H1 (cell line): ENCODE measurements at regions not wholly inside any gene's neighbourhood (a gene's known extent, or its start where the extent isn't known, plus 50 kb on each side); places are given as distances from the start of the nearest gene placed in this dataset.

Experiments
- ASH2L ChIP-seq: fragments of 200-600, 300-600 bp; sonication (generic); IDR thresholded peaks from one replicate; pipeline ENCODE4 v1.7.1; 2017; ENCODE audit warnings: low read length
- CTCF ChIP-seq, 3 experiments: IDR thresholded peaks; 1 replicate in 2 of 3; 2 replicates in 1 of 3; pipeline versions ENCODE4 v1.5.1 to v1.6.1; 2011; ENCODE audit warnings: low read length in 3 of 3, mild to moderate bottlenecking in 3 of 3, inconsistent platforms in 2 of 3, low read depth in 1 of 3, moderate library complexity in 1 of 3; ENCODE audit not compliant: insufficient read depth in 1 of 3; ENCODE audit errors: control extremely low read depth in 1 of 3
- EP300 ChIP-seq, 2 experiments: IDR thresholded peaks; 1 replicate in 1 of 2; 2 replicates in 1 of 2; pipeline ENCODE4 v1.6.1; 2011 to 2012; ENCODE audit warnings: low read depth in 2 of 2, low read length in 2 of 2, mild to moderate bottlenecking in 2 of 2, borderline replicate concordance in 1 of 2, inconsistent platforms in 1 of 2, moderate library complexity in 1 of 2
- FOSL1 ChIP-seq: IDR thresholded peaks from 2 replicates; pipeline ENCODE4 v1.6.1; 2011; ENCODE audit warnings: mild to moderate bottlenecking, low read depth, low read length, moderate library complexity; ENCODE audit not compliant: insufficient read depth
- HDAC2 ChIP-seq, 2 experiments: fragments of 300-600 bp in 1 of 2; sonication (generic) in 1 of 2; IDR thresholded peaks; 2 replicates each; pipeline ENCODE4 v1.6.1; 2011 to 2012; ENCODE audit warnings: low read depth in 2 of 2, low read length in 2 of 2, mild to moderate bottlenecking in 2 of 2, moderate library complexity in 2 of 2, borderline replicate concordance in 1 of 2, inconsistent platforms in 1 of 2
- HDAC6 ChIP-seq: IDR thresholded peaks from one replicate; pipeline ENCODE4 v1.7.1; 2012; ENCODE audit warnings: low read depth, mild to moderate bottlenecking, inconsistent platforms, low read length, moderate library complexity
- JUN ChIP-seq: IDR thresholded peaks from 2 replicates; pipeline ENCODE4 v1.6.1; 2011; ENCODE audit warnings: low read depth, mild to moderate bottlenecking, improper control_type of control experiment, low read length
- POLR2A ChIP-seq, 2 experiments: IDR thresholded peaks; 1 replicate in 1 of 2; 2 replicates in 1 of 2; pipeline ENCODE4 v1.6.1; 2011; ENCODE audit warnings: low read depth in 2 of 2, low read length in 2 of 2, mild to moderate bottlenecking in 2 of 2; ENCODE audit errors: control extremely low read depth in 1 of 2
- POLR2AphosphoS5 ChIP-seq: IDR thresholded peaks from 2 replicates; pipeline ENCODE4 v1.6.1; 2011; ENCODE audit warnings: low read depth, low read length
- RAD21 ChIP-seq, 2 experiments: IDR thresholded peaks in 1 of 2; conservative IDR thresholded peaks in 1 of 2; 2 replicates each; pipeline ENCODE4 v1.6.1; 2011; ENCODE audit warnings: low read depth in 2 of 2, low read length in 2 of 2, improper control_type of control experiment in 1 of 2, inconsistent platforms in 1 of 2, mild to moderate bottlenecking in 1 of 2, moderate library complexity in 1 of 2

GRCh38 chr4:182015893-182016292, 227.3 kb upstream of the TENM3 start:
- TF ChIP-seq JUN (no peak), POLR2AphosphoS5 (no peak), RAD21 (IDR thresholded peaks at IDR 0.05 in 1 of 2, conservative IDR thresholded peaks at IDR 0.05 in 1 of 2; ENCODE audit: low read depth in 2 of 2, low read length in 2 of 2) (no peak), POLR2A (IDR thresholded peaks at IDR 0.05; ENCODE audit: control extremely low read depth in 1 of 2, low read depth in 2 of 2, low read length in 2 of 2) (no peak), CTCF (IDR thresholded peaks at IDR 0.05; ENCODE audit: control extremely low read depth in 1 of 3, insufficient read depth in 1 of 3, low read depth in 1 of 3, low read length in 3 of 3) (no peak), HDAC2 (IDR thresholded peaks at IDR 0.05; ENCODE audit: borderline replicate concordance in 1 of 2, low read depth in 2 of 2, low read length in 2 of 2) (no peak), ASH2L (no peak), EP300 (IDR thresholded peaks at IDR 0.05; ENCODE audit: borderline replicate concordance in 1 of 2, low read depth in 2 of 2, low read length in 2 of 2) (no peak), FOSL1 (no peak), HDAC6 (no peak)
